ENCODE measurements at regions not wholly inside any gene's neighbourhood (a gene's known extent, or its start where the extent isn't known, plus 50 kb on each side); places are given as distances from the start of the nearest gene placed in this dataset.

DNA sequence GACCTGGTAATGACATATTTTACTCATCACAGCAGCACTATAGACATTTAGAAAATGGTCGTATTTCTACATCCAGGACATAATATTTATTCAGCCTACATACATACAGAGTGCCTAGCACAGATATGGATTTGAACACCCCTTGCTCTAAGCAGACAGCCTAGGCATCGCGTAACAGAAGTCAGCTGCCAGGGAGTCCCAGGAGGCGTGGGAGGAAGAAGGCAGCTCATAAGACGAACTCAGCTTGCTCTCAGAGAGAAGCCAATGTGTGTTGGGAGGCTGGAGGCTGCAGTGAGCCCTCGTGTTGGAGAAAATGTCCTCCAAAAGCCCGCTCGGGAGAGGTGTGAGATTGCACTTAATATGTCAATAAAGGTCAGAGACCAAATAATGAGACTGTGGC is 131.6 kb downstream of the BCOR start:
- no peaks in the 10 kb centered on the region for H3K9me3 ChIP-seq
- DNase-seq, result no peak
- TF ChIP-seq, protein P1, sequence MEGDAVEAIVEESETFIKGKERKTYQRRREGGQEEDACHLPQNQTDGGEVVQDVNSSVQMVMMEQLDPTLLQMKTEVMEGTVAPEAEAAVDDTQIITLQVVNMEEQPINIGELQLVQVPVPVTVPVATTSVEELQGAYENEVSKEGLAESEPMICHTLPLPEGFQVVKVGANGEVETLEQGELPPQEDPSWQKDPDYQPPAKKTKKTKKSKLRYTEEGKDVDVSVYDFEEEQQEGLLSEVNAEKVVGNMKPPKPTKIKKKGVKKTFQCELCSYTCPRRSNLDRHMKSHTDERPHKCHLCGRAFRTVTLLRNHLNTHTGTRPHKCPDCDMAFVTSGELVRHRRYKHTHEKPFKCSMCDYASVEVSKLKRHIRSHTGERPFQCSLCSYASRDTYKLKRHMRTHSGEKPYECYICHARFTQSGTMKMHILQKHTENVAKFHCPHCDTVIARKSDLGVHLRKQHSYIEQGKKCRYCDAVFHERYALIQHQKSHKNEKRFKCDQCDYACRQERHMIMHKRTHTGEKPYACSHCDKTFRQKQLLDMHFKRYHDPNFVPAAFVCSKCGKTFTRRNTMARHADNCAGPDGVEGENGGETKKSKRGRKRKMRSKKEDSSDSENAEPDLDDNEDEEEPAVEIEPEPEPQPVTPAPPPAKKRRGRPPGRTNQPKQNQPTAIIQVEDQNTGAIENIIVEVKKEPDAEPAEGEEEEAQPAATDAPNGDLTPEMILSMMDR (IDR thresholded peaks at IDR 0.05), result no peak
- TF ChIP-seq EP300 (IDR thresholded peaks at IDR 0.05), result no peak
- no peak for TF ChIP-seq POLR2A (IDR thresholded peaks at IDR 0.05)
- no peak overlapping the region for H3K27ac ChIP-seq
- H3K4me3 ChIP-seq, result no peak overlapping the region
- intact Hi-C loops (cut with DNase I), result no loop called here
- H3K4me1 ChIP-seq (ENCODE audit: insufficient read depth), result no peaks in the 10 kb centered on the region
- WGBS, 3 donors, result 57 to 63% (median 59%) methylated on average over 8 of the region's 8 CpGs
- H3K27me3 ChIP-seq, result no peaks in the 10 kb centered on the region
- no peaks in the 10 kb centered on the region for H3K36me3 ChIP-seq

DNA sequence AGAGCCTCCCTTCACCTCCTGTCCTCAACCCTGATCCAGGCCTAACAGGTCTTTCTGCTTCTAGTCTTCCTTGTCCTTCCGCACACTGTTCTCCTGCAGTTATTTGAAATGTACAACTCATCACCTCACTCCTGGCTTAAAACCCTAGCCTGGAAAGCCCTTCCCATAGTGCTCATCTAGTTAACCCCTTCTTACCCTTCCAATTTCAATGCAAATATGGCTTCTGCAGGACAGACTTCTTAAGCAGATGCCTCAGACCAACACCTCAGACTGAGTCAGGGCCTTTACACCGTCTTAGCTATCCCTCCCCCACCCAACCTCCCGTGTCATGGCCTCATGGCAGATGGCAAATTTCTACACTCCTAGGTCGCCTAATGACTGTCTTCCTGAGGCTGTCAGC is 130.4 kb downstream of the BCOR start:
- TF ChIP-seq EP300 (IDR thresholded peaks at IDR 0.05) (no peak), POLR2A (IDR thresholded peaks at IDR 0.05) (no peak)
- TF ChIP-seq, protein P1 (IDR thresholded peaks at IDR 0.05), result no peak
- DNase-seq, result no peak
- H3K27ac ChIP-seq, result no peak overlapping the region
- H3K36me3 ChIP-seq, result no peaks in the 10 kb centered on the region
- H3K27me3 ChIP-seq, result no peaks in the 10 kb centered on the region
- no peaks in the 10 kb centered on the region for H3K4me1 ChIP-seq (ENCODE audit: insufficient read depth)
- no peak overlapping the region for H3K4me3 ChIP-seq
- WGBS, 3 donors, result 68 to 85% (median 73%) methylated on average over 4 of the region's 4 CpGs
- intact Hi-C loops (cut with DNase I), result no loop called here
- H3K9me3 ChIP-seq, result no peaks in the 10 kb centered on the region

DNA sequence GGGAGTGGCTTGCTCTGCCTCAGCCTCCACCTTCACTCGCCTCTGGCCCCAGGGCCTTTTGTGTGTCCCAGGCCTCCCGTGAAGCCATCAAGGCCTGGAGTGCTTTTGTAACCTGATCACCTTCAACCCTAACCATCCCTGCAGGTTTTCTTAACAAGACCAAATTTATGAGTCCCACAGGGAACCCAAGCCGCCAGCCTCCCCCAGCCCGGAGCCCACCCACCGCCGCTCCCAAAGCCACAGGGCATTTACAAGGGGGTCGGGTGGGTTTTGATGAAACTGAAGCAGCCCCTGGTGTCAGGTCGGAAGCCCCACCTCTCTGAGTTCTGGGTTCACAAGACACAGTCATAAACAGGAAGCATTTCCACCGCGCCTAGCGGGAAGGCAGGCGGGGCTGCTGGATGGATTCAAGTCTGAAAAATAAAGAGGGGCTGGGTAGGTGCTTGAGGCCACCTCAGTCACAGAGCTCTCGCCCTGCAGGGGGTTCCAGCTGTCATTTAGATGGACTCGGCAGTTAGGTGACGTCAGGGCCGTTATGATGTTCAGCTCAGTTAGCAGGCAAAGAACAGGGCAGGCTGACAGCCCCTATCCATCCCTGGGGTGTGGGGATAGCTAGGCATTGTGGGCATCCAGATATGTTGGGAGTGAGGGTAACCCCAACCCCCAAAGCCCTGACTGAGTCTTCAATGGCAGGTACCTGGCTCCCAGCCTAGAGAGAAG is 128.5 kb downstream of the BCOR start:
- DNase-seq, result no peak
- H3K27me3 ChIP-seq, result no peaks in the 10 kb centered on the region
- H3K4me1 ChIP-seq (ENCODE audit: insufficient read depth), result no peaks in the 10 kb centered on the region
- intact Hi-C loops (cut with DNase I), result no loop called here
- H3K27ac ChIP-seq, result no peak overlapping the region
- no peaks in the 10 kb centered on the region for H3K9me3 ChIP-seq
- H3K4me3 ChIP-seq, result no peak overlapping the region
- 60 to 67% (median 65%) methylated on average over 16 of the region's 16 CpGs for WGBS, 3 donors
- H3K36me3 ChIP-seq, result no peaks in the 10 kb centered on the region
- TF ChIP-seq EP300 (IDR thresholded peaks at IDR 0.05) (no peak), POLR2A (IDR thresholded peaks at IDR 0.05) (no peak)
- TF ChIP-seq, protein P1 (IDR thresholded peaks at IDR 0.05), result no peak

DNA sequence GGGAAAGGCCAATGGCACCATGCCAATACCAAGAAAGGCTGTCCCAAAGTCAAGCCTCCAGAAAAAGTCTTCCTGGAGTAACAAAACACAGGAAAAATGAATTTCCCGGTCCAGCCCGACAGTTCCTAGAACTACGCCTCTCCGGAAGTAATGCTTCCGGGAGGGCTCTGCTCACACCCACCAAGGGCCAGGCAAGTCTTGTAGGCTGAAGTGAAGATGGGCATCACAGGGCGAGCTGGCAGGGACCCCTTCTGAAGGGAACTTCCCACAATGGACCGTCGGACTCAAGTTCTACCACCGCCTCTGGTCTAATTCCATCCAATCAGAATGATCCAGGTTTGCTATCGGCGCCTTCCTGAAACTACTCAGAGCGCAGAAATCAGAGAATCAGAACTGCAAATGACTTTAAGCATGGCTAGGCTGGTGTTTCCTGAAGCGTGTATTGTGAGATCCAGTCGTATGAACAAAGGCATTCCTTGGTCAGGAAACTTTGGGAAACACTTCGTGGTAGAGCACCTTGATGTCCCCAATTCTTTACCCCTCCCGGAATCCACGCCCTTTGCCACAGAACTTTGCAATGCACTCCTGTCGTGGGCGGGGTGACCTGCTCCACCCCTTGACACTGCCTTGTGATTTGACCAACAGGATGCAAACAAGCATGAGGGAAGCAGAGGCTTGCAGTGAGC is 127.8 kb downstream of the BCOR start:
- intact Hi-C loops (cut with DNase I), result no loop called here
- H3K27me3 ChIP-seq, result no peaks in the 10 kb centered on the region
- 81 to 88% (median 84%) methylated on average over 19 of the region's 19 CpGs for WGBS, 3 donors
- no peaks in the 10 kb centered on the region for H3K4me1 ChIP-seq (ENCODE audit: insufficient read depth)
- TF ChIP-seq POLR2A (IDR thresholded peaks at IDR 0.05), result no peak
- TF ChIP-seq, protein P1 (IDR thresholded peaks at IDR 0.05), result no peak
- no peak for TF ChIP-seq EP300 (IDR thresholded peaks at IDR 0.05)
- DNase-seq, result no peak
- no peak overlapping the region for H3K27ac ChIP-seq
- no peaks in the 10 kb centered on the region for H3K9me3 ChIP-seq
- no peaks in the 10 kb centered on the region for H3K36me3 ChIP-seq
- H3K4me3 ChIP-seq, result no peak overlapping the region

All from ovary (tissue), 7 donors.